Dedifferentiated amniotic fluid mesenchymal stem cell (primary cell): ENCODE measurements at regions not wholly inside any gene's neighbourhood (a gene's known extent, or its start where the extent isn't known, plus 50 kb on each side); places are given as distances from the start of the nearest gene placed in this dataset.

Experiments used
- DNase-seq: peaks from one replicate; pipeline ENCODE4 v3.0.0-alpha.2; 2016; ENCODE audit errors: extremely low spot score

DNA sequence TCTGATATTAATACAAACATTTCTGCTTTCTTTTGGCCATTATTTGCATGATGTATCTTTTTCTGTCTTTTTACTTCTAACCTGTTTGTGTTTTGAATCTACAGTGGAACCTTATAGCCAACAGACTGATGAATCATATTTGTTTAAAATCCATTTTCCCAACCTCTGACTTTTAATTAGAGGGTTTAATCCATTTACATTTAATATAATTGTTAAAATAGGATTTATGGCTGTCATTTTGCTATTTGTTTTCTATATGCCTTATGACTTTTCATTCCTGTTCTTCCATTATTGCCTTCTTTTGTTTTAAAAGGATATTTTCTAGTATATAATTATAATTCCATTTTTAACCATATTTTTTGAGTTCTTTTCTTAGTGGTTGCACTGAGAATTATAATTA is 286.1 kb downstream of the ZNF621 start:
- DNase-seq, result no peak

DNA sequence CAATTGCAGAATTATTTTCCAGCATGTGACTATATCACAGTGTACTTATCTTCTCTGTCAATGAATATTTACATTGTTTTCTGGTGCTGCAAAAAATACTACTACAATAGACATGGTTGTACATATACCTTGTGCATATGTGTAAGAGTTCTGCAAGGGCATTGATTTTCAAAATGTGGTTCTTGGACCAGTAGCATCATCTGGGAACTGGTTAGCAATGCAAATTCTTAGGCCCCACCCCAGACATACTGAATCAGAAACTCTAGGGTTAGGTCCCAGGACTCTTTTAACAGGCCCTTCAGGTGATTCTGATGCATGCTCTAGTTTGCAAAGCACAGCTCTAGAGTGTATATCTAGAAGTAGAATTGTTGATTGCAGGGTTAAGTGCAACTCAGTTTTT is 292.3 kb downstream of the ZNF621 start:
- DNase-seq, result no peak

DNA sequence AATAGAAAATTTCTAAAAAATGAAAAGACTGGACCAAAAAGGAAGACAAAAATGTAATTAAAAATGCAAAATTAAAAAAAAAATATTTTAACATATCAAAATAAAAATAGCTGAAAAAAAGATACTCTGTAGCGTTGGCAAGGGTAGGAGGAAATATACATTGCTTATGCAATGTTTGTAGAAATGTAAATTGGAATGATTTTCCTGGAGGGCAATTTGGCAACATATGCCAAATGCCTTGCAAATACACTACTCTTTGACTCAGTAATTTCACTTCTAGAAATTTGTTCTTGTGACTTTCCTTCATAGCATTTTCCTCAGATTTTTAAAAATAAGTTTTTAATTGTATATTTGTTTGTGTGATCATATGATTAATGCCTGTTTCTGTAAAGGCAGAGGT is 296.6 kb downstream of the ZNF621 start:
- DNase-seq, result no peak

DNA sequence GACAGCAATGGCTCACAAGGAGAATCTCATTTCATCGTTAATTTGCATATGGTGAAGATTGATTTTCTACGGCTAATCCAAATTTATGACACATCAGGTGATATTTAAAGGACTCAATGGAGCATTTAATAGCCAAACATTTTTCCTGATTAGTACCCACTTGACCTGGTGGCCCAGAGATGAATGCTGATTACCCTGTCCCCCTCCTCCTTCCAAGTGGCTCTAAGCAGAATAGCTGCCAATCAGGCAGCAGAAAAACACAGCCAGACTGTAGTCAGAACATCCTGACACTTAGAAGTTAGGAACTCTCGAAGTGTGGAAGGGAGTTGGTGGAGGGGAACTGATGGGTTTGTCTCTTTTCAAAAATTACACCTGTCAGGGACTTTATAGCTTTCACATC is 302.5 kb downstream of the ZNF621 start:
- DNase-seq, result no peak

DNA sequence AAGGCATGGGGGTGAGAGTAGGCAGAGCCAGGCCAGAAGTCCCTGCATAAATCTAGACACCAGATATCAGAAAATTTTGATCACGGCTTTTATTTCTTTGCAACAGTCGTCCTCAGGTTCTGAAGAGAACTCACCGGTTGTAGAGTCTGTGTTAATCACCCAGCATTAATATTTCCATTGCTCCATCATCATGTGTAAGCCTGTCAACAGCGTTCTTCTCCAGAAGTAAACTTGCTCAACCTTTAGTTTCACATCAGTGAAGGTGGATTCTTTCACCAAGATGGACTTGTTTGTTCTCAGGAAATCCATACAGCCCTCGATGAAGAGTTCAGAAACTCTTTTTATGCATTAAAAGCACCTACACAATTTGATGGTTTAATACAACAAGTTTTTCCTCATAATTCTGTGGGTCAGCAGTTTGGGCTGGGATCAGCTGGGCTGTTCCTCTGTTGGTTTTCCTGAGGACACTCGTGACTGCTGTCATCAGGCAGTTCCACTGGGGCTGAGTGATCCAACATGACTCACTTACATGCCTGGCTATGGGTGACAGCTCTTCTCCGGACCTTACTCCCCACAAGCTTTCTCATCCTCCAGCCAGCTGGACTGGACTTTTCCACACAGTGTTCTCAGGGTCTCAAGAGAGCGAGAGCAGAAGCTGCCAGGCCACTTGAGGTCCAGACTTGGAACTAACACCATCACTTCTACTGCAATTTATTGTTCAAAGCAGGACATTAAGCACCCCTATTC is 303.4 kb downstream of the ZNF621 start:
- DNase-seq, result no peak

DNA sequence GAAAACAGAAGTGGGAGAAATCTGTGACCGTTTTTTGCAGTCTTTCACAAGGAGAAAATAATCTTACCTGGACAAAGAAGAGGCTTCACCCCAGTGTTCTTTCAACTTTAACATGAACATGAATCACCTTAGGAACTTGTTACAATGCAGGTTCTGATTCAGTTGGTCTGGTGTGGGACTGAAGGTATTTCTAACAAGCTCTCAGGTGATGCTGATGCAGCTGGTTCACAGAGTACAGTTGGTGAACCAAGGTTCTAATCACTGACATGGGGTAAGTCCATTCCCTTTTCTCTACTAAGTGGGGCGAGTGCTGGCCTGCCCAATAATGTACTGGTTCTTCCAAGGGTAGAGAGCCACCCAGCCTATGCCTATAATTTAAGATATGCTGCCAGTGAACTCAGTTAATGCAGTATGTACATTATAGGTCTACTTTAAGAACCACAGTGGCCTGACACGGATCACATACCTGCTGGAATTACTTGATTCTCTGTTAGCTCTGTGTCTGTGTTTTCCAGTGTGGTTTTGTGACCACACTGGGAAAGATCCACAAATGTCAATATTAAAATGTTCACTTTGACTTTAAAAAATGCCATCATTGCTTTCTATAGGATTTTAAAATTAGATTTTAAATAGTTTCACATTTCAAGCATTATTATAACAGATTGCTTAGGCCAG is 304.1 kb downstream of the ZNF621 start:
- DNase-seq, result no peak

DNA sequence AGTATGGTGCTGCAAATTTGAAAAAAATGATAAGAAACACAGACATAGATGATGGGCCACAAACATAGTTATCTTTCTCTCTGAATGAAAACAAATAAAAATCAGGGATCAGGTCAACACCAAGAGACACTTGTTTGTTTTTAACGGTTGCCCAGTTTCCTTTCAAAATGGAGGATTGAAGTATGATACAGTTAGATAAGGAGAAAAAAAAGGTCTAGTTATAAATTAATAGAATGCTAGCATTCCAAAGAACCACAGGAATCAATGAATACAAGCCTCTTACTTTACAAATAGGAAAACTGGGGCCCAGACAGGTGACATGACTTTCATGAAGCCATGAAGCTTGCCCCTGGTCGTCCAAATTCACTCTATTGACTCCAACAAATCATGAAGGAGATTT is 305.1 kb downstream of the ZNF621 start:
- DNase-seq, result no peak

DNA sequence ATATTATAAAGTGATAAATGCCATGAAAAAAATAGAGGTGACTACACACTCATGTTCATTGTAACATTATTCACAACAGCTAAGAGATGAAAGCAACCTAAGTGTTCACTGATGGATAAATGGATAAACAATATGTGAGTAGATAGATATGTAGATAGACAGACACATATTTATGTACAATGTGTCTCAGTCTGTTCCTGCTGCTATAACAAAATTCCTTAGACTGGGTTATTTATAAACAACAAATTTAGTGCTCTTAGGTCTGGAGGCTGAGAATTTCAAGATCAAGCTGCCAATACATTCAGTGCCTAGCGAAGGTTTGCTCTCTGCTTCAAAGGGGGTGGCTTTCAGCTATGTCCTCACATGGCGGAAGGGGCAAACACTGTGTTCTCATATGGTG is 312.5 kb downstream of the ZNF621 start:
- DNase-seq, result no peak

DNA sequence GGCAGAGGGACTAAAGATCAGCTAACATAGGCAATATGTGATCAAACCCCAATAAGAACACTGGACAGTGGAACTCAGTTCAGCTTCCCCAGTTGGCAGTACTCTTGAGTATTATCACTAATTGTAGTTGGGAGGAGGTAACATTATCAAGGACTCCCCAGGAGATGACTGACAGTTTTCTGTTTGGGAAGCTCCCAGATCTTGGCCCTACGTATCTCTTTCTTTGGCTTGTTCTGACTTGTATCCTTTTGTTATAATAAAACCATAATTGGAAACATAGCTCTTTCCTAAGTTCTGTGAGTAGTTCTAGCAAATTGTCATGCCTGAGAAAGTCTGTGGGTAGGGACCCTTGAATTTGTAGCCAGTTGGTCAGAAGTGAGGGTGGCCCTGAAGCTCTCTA is 316.4 kb downstream of the ZNF621 start:
- no peak for DNase-seq

DNA sequence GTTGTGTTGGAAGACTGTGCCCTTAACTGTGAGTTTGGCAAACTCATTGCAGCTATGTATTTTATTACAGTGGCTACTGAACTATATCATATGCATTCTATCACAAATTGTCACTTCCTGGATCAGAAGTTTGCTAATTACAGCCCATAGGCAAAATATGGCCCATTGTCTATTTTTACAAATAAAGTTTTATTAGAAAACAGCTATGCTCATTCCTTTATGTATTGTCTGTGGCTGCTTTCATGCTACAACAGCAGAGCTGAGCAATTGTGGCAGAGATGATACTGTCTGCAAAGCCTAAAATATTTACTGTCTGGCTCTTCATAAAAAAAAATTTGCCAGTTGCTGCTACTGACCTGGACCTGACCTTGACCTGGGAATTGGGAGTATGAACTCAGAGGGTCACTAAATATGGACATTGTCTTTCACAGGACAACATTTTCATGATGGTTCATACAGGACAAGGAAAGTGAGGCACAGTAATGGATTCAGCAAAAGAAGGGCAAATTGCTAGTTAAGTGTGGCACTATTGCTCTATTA is 316.9 kb downstream of the ZNF621 start:
- no peak for DNase-seq

DNA sequence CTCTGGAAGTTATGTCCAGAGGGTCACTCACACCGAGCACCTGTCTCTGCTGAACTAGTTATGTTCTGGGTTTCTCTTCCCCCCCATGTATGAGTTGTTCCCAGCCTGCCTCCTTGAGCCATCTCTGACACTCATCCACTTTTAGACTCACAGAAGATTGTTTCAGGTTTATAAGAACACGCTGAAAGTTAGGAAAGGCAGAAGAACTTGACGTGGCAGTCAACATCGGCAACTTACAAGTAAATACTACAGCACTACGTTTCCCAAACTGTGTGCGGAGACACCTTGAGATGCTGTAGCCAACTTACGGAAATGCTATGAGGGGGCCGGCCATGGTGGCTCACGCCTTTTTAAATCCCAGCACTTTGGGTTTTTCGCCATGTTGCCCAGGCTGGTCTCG is 318.0 kb downstream of the ZNF621 start:
- DNase-seq, result no peak

DNA sequence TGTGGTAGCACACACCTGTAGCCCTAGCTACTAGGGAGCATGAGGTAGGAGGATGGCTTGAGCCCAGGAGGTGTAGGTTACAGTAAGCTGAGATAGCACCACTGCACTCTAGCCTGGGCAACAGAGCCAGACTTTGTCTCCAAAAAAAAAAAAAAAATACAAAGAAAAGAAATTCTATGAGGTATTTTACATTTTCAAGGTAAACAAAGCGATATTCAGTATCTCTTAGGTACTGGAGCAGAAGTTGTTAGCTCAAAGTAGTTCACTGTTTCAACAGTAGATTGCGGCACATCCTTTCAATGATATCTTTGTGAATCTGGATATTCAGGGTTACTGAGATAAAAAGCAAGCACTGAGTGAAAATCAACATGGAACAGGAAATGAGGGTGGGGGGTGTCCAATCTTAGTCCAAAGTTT is 318.5 kb downstream of the ZNF621 start:
- no peak for DNase-seq

DNA sequence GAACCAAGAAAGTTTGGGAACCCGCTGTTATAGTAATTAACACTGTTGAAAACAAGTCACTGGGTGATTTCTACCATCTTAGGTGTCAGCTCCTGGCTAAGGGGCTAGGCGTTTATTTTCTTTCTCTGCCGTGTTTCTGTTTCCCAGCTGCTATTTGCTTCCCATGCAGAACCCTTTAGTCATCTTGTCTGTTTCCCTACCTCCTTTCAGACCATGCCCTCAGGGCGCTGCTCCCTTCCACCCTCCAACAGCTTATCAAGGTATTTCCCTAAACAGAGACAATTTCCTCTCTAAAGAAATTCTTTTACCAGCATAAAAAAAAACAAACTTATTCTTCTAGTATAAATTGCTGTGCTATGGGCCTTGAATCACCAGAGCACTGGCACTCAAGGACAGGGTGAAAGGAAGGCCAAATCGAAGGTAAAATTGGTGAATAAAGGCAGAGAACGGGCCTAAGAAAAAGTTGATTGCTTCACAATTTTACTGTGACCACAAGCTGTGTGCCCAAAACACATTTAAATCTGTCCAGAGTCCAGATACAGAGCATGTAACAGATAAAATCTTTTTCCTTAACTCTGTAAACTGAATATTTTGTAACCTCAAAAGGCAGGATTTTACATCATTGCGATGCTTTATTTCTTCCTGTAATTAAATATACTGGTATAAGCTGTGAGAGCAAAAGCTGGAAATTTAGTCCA is 319.2 kb downstream of the ZNF621 start:
- no peak for DNase-seq

DNA sequence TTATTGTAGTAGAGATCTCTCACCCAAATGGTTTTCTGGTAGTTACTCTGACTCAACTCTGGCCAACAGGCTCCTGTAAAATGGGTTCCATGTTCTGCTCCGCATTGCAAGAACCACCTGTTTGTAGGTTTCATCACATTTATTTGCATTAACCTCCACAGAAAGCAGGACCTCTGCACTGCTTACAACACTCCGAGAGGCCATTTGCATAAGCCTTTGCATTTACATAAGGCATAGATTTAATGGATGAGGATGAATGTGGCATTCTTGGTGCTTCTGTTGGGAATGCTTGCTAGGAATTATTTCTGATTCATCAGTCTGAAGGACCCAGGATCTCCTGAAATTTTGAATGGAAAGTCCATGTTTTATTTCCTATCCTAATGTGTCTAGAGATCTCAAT is 320.1 kb downstream of the ZNF621 start:
- no peak for DNase-seq

DNA sequence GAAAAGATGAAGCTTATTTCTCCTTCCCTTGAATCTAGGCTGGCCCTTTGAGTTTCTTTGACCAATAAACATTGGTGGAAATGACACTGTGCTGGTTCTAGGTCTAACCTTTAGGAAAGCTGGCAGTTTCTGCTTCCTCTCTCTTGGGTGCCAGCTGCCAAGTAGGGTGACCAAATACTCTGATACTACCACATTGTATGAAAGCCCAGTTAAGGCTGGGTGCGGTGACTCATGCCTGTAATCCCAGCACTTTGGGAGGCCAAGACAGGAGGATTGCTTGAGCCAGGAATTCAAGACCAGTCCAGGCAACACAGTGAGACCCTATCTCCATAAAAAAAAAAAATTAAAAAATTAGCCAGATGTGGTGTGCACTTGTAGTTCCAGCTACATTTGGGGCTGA is 320.7 kb downstream of the ZNF621 start:
- no peak for DNase-seq

DNA sequence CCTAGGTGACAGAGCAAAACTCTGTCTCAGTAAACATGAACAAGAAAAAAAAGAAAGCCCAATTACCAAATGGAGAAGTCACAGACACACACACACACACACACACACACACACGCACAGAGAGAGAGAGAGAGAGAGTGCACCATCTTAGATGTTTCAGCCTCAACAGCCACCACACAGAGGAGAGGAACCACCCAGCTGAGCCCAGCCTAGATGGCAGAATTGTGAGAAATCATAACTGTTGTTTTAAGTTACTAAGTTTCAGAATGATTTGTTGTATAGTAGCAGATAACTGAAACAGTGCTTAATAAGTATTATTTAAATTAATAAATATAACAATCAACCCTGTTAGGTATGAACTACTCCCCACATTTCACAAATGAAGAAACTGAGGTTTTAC is 321.2 kb downstream of the ZNF621 start:
- no peak for DNase-seq

DNA sequence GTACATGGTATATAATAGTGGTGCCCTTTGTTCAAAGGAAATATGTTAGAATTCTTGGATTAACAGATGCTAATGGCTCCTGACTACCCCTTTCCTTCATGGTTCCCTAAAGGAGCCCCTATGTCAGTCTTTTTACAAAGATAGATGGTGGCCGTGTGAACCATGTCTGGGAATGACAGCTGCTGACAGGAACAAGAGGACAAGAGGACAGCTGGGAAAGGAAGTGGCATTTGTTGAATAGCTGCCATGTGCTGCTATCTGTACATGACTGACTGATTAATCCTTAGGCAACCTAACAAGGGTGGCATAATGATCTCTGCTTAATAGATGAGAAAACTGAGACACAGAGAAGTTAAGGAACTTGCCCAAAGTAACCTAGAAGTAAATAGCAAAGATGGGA is 321.7 kb downstream of the ZNF621 start:
- DNase-seq, result no peak

DNA sequence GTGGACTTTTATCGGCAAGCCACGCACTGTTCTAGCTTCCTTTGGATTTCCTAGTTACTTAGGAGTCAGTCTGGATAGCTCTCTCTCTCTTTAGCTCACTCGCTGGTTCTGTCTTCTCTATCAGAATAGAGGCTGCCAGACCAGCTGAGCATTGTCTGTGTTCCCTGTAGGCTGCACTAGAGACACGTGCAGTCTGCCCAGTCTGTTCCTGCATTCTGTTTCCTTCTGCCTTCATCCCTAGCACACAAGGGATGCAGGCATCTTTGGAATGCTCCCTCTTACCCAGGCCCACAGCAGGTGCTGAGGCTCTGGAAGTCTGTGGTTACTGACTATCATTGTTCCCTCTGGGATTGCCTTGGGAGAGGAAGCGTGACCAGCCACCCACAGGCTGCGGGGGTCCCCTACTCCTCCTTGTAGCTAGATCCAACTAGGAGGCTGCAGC is 322.8 kb downstream of the ZNF621 start:
- no peak for DNase-seq

DNA sequence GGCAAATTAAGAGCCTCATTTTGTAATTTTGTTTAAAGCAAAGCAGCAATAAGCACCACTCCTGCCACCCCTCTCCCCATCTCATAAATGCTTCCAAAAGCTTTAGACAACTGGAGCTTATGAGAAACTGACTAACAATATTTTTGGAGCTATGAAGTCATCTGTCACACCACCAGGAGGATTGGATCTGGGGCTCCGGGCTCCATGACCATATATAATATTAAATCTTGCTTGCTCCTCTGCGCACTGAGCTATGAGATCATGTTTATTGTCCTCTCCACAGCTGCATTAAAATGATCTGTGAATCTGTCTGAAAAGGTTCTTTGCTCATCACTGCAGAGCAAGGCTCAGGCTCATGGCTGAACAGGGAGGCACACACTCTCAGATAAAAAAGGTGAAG is 323.7 kb downstream of the ZNF621 start:
- no peak for DNase-seq

DNA sequence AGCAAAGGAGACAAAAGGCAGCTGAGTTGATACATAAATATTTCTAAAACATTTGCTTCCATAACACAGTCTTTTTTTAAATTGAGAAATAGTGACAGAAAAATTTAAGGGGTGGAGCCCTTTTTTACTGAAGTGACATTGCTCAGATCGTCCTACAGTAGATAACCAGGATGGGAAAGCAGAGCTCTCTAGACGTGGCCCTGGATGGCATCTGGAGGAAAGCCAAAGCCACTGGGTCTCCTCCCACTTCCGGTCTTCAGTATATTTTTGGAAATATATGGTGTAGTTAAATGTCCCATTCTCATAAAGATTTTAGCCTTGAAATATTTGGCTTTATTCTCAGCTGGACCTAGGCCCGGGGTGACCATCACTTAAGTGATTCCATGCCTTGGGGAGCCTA is 326.1 kb downstream of the ZNF621 start:
- DNase-seq, result no peak

DNA sequence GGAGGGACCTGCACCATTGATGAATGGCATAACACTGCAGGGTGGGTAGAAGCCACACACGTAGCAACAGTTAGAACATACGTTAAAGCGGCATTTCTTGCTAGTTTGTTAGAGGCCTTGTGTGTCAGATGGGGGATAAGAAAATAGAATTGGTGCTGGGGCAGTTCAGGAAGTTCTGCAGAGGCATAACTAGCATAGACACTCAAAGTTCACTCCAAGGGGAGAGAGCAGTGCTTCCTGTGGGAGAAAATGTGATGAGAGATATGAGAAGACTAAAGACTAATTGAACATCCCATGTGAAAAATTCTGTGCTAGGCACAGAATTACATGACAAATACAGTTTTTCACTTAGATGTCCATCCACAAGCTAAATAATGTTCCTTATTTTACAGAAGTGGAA is 327.1 kb downstream of the ZNF621 start:
- DNase-seq, result no peak

DNA sequence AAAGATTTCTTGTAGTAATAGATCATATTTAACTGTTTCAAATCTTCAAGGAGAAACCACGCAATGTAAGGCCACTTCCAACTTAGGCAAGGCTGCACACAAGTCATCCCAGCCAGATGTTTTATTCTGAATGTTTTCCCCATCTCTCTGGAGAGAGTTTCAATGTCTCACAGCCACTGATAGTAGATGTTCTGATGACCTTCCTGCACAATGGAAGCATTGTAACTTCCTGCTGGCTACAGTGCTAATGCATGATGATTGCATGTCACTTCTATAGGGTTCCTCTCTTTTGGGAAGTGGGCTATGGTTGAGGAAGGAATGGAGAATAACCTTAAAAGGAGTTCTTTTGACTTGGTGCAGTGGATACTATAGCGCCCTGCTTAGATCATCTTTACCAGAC is 328.0 kb downstream of the ZNF621 start:
- no peak for DNase-seq

DNA sequence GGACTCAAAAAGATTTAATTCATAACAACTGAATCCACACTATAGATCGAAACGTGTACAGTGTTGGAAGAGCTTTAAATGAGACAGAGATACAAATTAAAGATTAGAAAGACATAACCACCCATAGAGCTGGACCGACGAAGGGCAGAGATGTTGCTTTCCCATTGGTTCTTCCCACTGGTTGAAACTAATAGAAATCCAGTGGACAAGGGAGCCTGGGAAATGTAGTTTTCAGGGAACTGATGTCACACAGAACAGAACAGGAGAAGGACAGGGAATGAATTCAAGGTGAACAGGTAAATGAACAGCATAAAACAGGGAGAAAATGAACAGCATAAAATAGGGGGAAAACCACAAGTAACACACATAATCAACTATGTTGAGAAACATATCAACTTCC is 328.7 kb downstream of the ZNF621 start:
- no peak for DNase-seq
